ENCODE measurements at regions not wholly inside any gene's neighbourhood (a gene's known extent, or its start where the extent isn't known, plus 50 kb on each side); places are given as distances from the start of the nearest gene placed in this dataset.

GRCh38 chr11:32256466-32256865, 165.6 kb downstream of the RCN1 start:
- Histone ChIP-seq H3K4me1 (ENCODE audit: low read length) (no peaks in the 10 kb centered on the region), H3K79me2 (ENCODE audit: low read length) (no peaks in the 10 kb centered on the region), H3K27ac (ENCODE audit: low read length) (no peak overlapping the region), H3K9me2 (replicated peaks; ENCODE audit: insufficient read depth, low read length) (no peaks in the 10 kb centered on the region), H3K4me3 (ENCODE audit: low read length) (no peak overlapping the region), H3K9me3 (ENCODE audit: low read length) (no peaks in the 10 kb centered on the region), H4K20me1 (ENCODE audit: insufficient read depth, low read depth, low read length) (no peaks in the 10 kb centered on the region), H3K36me3 (ENCODE audit: insufficient read depth, low read length) (no peaks in the 10 kb centered on the region), H2AFZ (ENCODE audit: low read length) (no peak overlapping the region), H3K9ac (ENCODE audit: low read length) (no peak overlapping the region), H3K27me3 (ENCODE audit: low read length) (no peaks in the 10 kb centered on the region), H3K4me2 (ENCODE audit: low read depth, low read length, poor library complexity, severe bottlenecking) (no peak overlapping the region)
- no peak for DNase-seq

- Histone ChIP-seq H3K27me3 (ENCODE audit: low read length) (no peaks in the 10 kb centered on the region), H3K27ac (ENCODE audit: low read length) (no peak overlapping the region), H3K4me2 (ENCODE audit: low read depth, low read length, poor library complexity, severe bottlenecking) (no peak overlapping the region), H3K9me3 (ENCODE audit: low read length) (no peaks in the 10 kb centered on the region), H3K9ac (ENCODE audit: low read length) (no peak overlapping the region), H3K4me1 (ENCODE audit: low read length) (no peaks in the 10 kb centered on the region), H3K4me3 (ENCODE audit: low read length) (no peak overlapping the region), H2AFZ (ENCODE audit: low read length) (no peak overlapping the region), H3K36me3 (ENCODE audit: insufficient read depth, low read length) (no peaks in the 10 kb centered on the region), H4K20me1 (ENCODE audit: insufficient read depth, low read depth, low read length) (no peaks in the 10 kb centered on the region), H3K79me2 (ENCODE audit: low read length) (no peaks in the 10 kb centered on the region), H3K9me2 (replicated peaks; ENCODE audit: insufficient read depth, low read length) (no peaks in the 10 kb centered on the region)
- DNase-seq = no peak
These were observed 168.8 kb downstream of the RCN1 start for GRCh38 chr11:32259641-32260081.

- H3K79me2 ChIP-seq (ENCODE audit: low read length) = no peaks in the 10 kb centered on the region
These were observed 171.5 kb downstream of the RCN1 start for GRCh38 chr11:32262367-32262766.

GRCh38 chr11:32265911-32266310, 169.4 kb downstream of the WT1 start:
- Histone ChIP-seq H3K4me1 (ENCODE audit: low read length) (no peaks in the 10 kb centered on the region), H2AFZ (ENCODE audit: low read length) (no peak overlapping the region), H3K4me2 (ENCODE audit: low read depth, low read length, poor library complexity, severe bottlenecking) (no peak overlapping the region), H3K9me3 (ENCODE audit: low read length) (no peaks in the 10 kb centered on the region), H3K27me3 (ENCODE audit: low read length) (no peaks in the 10 kb centered on the region), H3K79me2 (ENCODE audit: low read length) (no peaks in the 10 kb centered on the region), H3K36me3 (ENCODE audit: insufficient read depth, low read length) (no peaks in the 10 kb centered on the region), H3K9ac (ENCODE audit: low read length) (no peak overlapping the region), H3K9me2 (replicated peaks; ENCODE audit: insufficient read depth, low read length) (no peaks in the 10 kb centered on the region), H3K27ac (ENCODE audit: low read length) (no peak overlapping the region), H3K4me3 (ENCODE audit: low read length) (no peak overlapping the region), H4K20me1 (ENCODE audit: insufficient read depth, low read depth, low read length) (no peaks in the 10 kb centered on the region)
- no peak for DNase-seq

More at GRCh38 chr11:32262367-32262766, 171.5 kb downstream of the RCN1 start:
- no peaks in the 10 kb centered on the region for H3K9me3 ChIP-seq (ENCODE audit: low read length)
- no peaks in the 10 kb centered on the region for H3K9me2 ChIP-seq (replicated peaks; ENCODE audit: insufficient read depth, low read length)
- H3K4me1 ChIP-seq (ENCODE audit: low read length) = no peaks in the 10 kb centered on the region
- DNase-seq = no peak
- H3K36me3 ChIP-seq (ENCODE audit: insufficient read depth, low read length) = no peaks in the 10 kb centered on the region
- H3K4me3 ChIP-seq (ENCODE audit: low read length) = no peak overlapping the region
- no peak overlapping the region for H3K27ac ChIP-seq (ENCODE audit: low read length)
- no peak overlapping the region for H2AFZ ChIP-seq (ENCODE audit: low read length)
- H3K27me3 ChIP-seq (ENCODE audit: low read length) = no peaks in the 10 kb centered on the region
- no peak overlapping the region for H3K4me2 ChIP-seq (ENCODE audit: low read depth, low read length, poor library complexity, severe bottlenecking)
- H3K9ac ChIP-seq (ENCODE audit: low read length) = no peak overlapping the region
- H4K20me1 ChIP-seq (ENCODE audit: insufficient read depth, low read depth, low read length) = no peaks in the 10 kb centered on the region

GRCh38 chr11:32266601-32267000, 168.7 kb downstream of the WT1 start:
- Histone ChIP-seq H3K4me2 (ENCODE audit: low read depth, low read length, poor library complexity, severe bottlenecking) (no peak overlapping the region), H4K20me1 (ENCODE audit: insufficient read depth, low read depth, low read length) (no peaks in the 10 kb centered on the region), H2AFZ (ENCODE audit: low read length) (no peak overlapping the region), H3K4me3 (ENCODE audit: low read length) (no peak overlapping the region), H3K27me3 (ENCODE audit: low read length) (no peaks in the 10 kb centered on the region), H3K36me3 (ENCODE audit: insufficient read depth, low read length) (no peaks in the 10 kb centered on the region), H3K27ac (ENCODE audit: low read length) (no peak overlapping the region), H3K9ac (ENCODE audit: low read length) (no peak overlapping the region), H3K9me2 (replicated peaks; ENCODE audit: insufficient read depth, low read length) (no peaks in the 10 kb centered on the region), H3K9me3 (ENCODE audit: low read length) (no peaks in the 10 kb centered on the region), H3K79me2 (ENCODE audit: low read length) (no peaks in the 10 kb centered on the region), H3K4me1 (ENCODE audit: low read length) (no peaks in the 10 kb centered on the region)
- no peak for DNase-seq

- Histone ChIP-seq H3K4me1 (ENCODE audit: low read length) (no peaks in the 10 kb centered on the region), H3K9me2 (replicated peaks; ENCODE audit: insufficient read depth, low read length) (no peaks in the 10 kb centered on the region), H3K4me2 (ENCODE audit: low read depth, low read length, poor library complexity, severe bottlenecking) (no peak overlapping the region), H4K20me1 (ENCODE audit: insufficient read depth, low read depth, low read length) (no peaks in the 10 kb centered on the region), H3K9ac (ENCODE audit: low read length) (no peak overlapping the region), H2AFZ (ENCODE audit: low read length) (no peak overlapping the region), H3K4me3 (ENCODE audit: low read length) (no peak overlapping the region), H3K79me2 (ENCODE audit: low read length) (no peaks in the 10 kb centered on the region), H3K27me3 (ENCODE audit: low read length) (no peaks in the 10 kb centered on the region), H3K36me3 (ENCODE audit: insufficient read depth, low read length) (no peaks in the 10 kb centered on the region), H3K27ac (ENCODE audit: low read length) (no peak overlapping the region), H3K9me3 (ENCODE audit: low read length) (no peaks in the 10 kb centered on the region)
- no peak for DNase-seq
These were observed 167.6 kb downstream of the WT1 start for GRCh38 chr11:32267679-32268187.

GRCh38 chr11:32273931-32274330, 161.4 kb downstream of the WT1 start:
- Histone ChIP-seq H3K9me3 (ENCODE audit: low read length) (no peaks in the 10 kb centered on the region), H3K79me2 (ENCODE audit: low read length) (no peaks in the 10 kb centered on the region), H3K9me2 (replicated peaks; ENCODE audit: insufficient read depth, low read length) (no peaks in the 10 kb centered on the region), H4K20me1 (ENCODE audit: insufficient read depth, low read depth, low read length) (no peaks in the 10 kb centered on the region), H2AFZ (ENCODE audit: low read length) (no peak overlapping the region), H3K27me3 (ENCODE audit: low read length) (no peaks in the 10 kb centered on the region), H3K9ac (ENCODE audit: low read length) (no peak overlapping the region), H3K4me1 (ENCODE audit: low read length) (no peaks in the 10 kb centered on the region), H3K4me2 (ENCODE audit: low read depth, low read length, poor library complexity, severe bottlenecking) (no peak overlapping the region), H3K27ac (ENCODE audit: low read length) (no peak overlapping the region), H3K4me3 (ENCODE audit: low read length) (no peak overlapping the region), H3K36me3 (ENCODE audit: insufficient read depth, low read length) (no peaks in the 10 kb centered on the region)
- no peak for DNase-seq

- H3K4me1 ChIP-seq (ENCODE audit: low read length) = no peaks in the 10 kb centered on the region
- H3K4me2 ChIP-seq (ENCODE audit: low read depth, low read length, poor library complexity, severe bottlenecking) = no peak overlapping the region
- no peaks in the 10 kb centered on the region for H3K36me3 ChIP-seq (ENCODE audit: insufficient read depth, low read length)
- no peak overlapping the region for H2AFZ ChIP-seq (ENCODE audit: low read length)
- H3K27ac ChIP-seq (ENCODE audit: low read length) = no peak overlapping the region
- no peak overlapping the region for H3K4me3 ChIP-seq (ENCODE audit: low read length)
- no peaks in the 10 kb centered on the region for H3K27me3 ChIP-seq (ENCODE audit: low read length)
- no peak for DNase-seq
- no peaks in the 10 kb centered on the region for H4K20me1 ChIP-seq (ENCODE audit: insufficient read depth, low read depth, low read length)
- no peaks in the 10 kb centered on the region for H3K9me2 ChIP-seq (replicated peaks; ENCODE audit: insufficient read depth, low read length)
- H3K9ac ChIP-seq (ENCODE audit: low read length) = no peak overlapping the region
- H3K79me2 ChIP-seq (ENCODE audit: low read length) = no peaks in the 10 kb centered on the region
- H3K9me3 ChIP-seq (ENCODE audit: low read length) = no peaks in the 10 kb centered on the region
These were observed 155.7 kb downstream of the WT1 start for GRCh38 chr11:32279672-32280071.

GRCh38 chr11:32280339-32280738, 155.0 kb downstream of the WT1 start:
- Histone ChIP-seq H3K79me2 (ENCODE audit: low read length) (no peaks in the 10 kb centered on the region), H3K27me3 (ENCODE audit: low read length) (no peaks in the 10 kb centered on the region), H3K9ac (ENCODE audit: low read length) (no peak overlapping the region), H3K4me1 (ENCODE audit: low read length) (no peaks in the 10 kb centered on the region), H3K4me3 (ENCODE audit: low read length) (no peak overlapping the region), H3K27ac (ENCODE audit: low read length) (no peak overlapping the region), H3K9me2 (replicated peaks; ENCODE audit: insufficient read depth, low read length) (no peaks in the 10 kb centered on the region), H3K9me3 (ENCODE audit: low read length) (no peaks in the 10 kb centered on the region), H2AFZ (ENCODE audit: low read length) (no peak overlapping the region), H4K20me1 (ENCODE audit: insufficient read depth, low read depth, low read length) (no peaks in the 10 kb centered on the region), H3K36me3 (ENCODE audit: insufficient read depth, low read length) (no peaks in the 10 kb centered on the region), H3K4me2 (ENCODE audit: low read depth, low read length, poor library complexity, severe bottlenecking) (no peak overlapping the region)
- DNase-seq = no peak
